ENCODE measurements at regions not wholly inside any gene's neighbourhood (a gene's known extent, or its start where the extent isn't known, plus 50 kb on each side); places are given as distances from the start of the nearest gene placed in this dataset.

DNA sequence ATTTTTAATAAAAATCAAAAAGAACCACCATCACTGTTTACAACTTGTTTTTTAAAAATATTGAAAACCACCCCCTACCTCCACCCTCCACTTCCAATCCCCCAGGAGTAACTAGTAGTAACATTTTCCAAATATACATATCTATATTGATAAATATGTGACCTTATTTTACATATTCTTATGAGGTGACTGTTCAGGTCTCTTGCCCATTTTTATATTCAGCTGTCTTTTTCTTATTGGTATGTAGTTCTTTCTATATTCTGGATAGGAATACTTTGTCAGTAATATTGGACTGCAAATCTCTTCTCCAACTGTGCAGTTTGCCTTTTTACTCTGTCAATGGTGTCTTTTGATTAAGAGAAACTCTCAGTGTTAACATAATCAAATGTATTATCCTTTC is 59.0 kb upstream of the EIF5 start (continued):
- TF ChIP-seq NKX3-1 (CRISPR knock-in tag; IDR thresholded peaks at IDR 0.05) = no peak

DNA sequence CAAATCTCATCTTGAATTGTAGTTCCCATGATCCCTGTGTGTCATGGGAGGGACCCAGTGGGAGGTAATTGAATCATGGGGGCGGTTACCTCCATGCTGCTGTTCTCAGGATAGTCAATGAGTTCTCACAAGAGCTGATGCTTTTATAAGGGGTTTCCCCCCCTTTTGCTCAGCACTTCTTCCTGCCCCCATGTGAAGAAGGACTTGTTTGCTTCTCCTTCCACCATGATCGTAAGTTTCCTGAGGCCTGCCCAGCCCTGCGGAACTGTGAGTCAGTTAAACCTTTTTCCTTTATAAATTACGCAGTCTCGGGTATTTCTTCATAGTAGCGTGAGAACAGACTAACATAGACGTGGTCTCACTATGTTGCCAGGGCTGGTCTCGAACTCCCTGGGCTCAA is 56.1 kb upstream of the EIF5 start:
- H3K9ac ChIP-seq (ENCODE audit: insufficient read depth, low read depth, low read length) = no peak overlapping the region
- H3K36me3 ChIP-seq (replicated peaks in 1 of 2; ENCODE audit: control insufficient read depth in 1 of 2, insufficient read depth in 2 of 2, low read length in 2 of 2) = no peaks in the 10 kb centered on the region
- H3K4me2 ChIP-seq (ENCODE audit: low read depth, low read length) = no peak overlapping the region
- H3K4me1 ChIP-seq (ENCODE audit: insufficient read depth, low read length) = peaks cover 10% of the 10 kb centered on the region
- ATAC-seq (no peak), DNase-seq (ENCODE audit: low spot score) (no peak), FAIRE-seq (no peak)
- H3K9me3 ChIP-seq (ENCODE audit: low read length) = no peaks in the 10 kb centered on the region
- H3K27ac ChIP-seq (ENCODE audit: extremely low read length, insufficient read depth, low read length) = no peak overlapping the region
- intact Hi-C loops (cut with micrococcal nuclease; ENCODE audit: unreplicated experiment) (no loop called here), in situ Hi-C loops (cut with HindIII; ENCODE audit: extremely low pct_ligation_motif_present, low pct_unique_long_range_greater_than_20kb) (no loop called here)
- 85% methylated on average over 8 of the region's 8 CpGs for WGBS (ENCODE audit: low lambda C conversion rate)
- H3K27me3 ChIP-seq (ENCODE audit: control insufficient read depth in 1 of 2, insufficient read depth in 2 of 2, low read length in 2 of 2) = peaks cover 1 to 3% of the 10 kb centered on the region in 2 experiments; a peak in 1 of 5 replicates
- no peaks in the 10 kb centered on the region for H4K20me1 ChIP-seq (ENCODE audit: insufficient read depth, low read length)
- ChIA-PET POLR2A (no interaction called here), CTCF (ENCODE audit: low intra/inter-chr PET ratio, low total read pairs) (no interaction called here)
- H3K79me2 ChIP-seq (ENCODE audit: insufficient read depth, low read length) = no peaks in the 10 kb centered on the region
- no peak for TF ChIP-seq ZBTB20 (CRISPR knock-in tag; IDR thresholded peaks at IDR 0.05; ENCODE audit: borderline replicate concordance, low read depth)
- no peak for TF ChIP-seq ZNF839 (CRISPR knock-in tag; IDR thresholded peaks at IDR 0.05; ENCODE audit: borderline replicate concordance)
- no peak for TF ChIP-seq ADNP (CRISPR knock-in tag; IDR thresholded peaks at IDR 0.05)
- no peak for TF ChIP-seq ZNF3 (CRISPR knock-in tag; IDR thresholded peaks at IDR 0.05)
- BruUV-seq (replicated peaks) = no TSS peak
- no peak overlapping the region for H2AFZ ChIP-seq (ENCODE audit: low read length)
- H3K4me3 ChIP-seq (replicated peaks in 1 of 3; ENCODE audit: insufficient read depth in 1 of 3, low read depth in 2 of 3, low read length in 3 of 3) = no peak overlapping the region

DNA sequence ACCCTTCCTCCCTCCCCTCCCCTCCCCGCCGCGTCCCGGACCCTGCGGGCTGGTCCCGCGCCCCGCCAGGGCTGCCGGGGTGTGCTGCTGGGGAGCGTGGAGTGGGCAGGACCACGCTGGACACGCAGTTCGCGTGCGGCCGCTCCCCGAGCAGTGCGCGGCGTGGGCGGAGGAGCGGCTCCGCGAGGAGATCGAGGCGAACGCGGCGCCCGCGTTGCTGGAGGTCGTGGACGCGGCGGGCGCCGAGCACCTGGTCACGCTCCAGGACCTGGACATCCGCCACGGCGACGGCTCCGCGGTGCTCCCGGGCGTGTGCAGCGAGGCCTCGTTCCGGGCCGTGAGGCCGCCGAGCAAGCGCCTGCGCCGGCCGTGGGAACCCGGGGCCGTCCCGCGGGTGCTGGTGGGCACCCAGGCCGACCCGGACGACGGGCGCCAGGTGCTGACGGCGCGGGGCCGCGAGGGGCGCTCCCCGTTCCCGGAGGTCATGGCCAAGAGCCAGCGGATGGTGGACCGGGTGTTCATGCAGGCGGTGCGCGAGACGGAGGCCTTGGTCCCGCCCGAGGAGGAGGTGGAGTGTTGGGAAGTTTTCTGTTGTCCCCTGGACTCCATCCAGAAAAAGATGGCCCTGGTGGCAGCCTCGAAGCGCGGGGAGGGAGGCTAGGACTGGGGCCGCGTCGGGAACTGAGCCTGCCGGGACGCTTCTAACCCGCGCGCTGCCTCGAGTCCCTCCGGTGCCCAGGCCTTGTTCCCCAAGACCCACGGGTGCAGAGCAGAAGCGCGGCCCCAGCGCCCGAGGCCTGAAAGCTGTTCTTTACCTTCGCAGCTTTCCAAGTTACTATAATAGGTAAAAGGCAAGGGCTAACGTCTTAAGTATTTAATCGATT is 54.7 kb upstream of the EIF5 start:
- Histone ChIP-seq H4K20me1 (ENCODE audit: insufficient read depth, low read length) (no peaks in the 10 kb centered on the region), H3K9ac (ENCODE audit: insufficient read depth, low read depth, low read length) (no peak overlapping the region), H3K36me3 (replicated peaks in 1 of 2; ENCODE audit: control insufficient read depth in 1 of 2, insufficient read depth in 2 of 2, low read length in 2 of 2) (no peaks in the 10 kb centered on the region), H3K27ac (ENCODE audit: extremely low read length, insufficient read depth, low read length) (no peak overlapping the region), H3K79me2 (ENCODE audit: insufficient read depth, low read length) (no peaks in the 10 kb centered on the region), H3K9me3 (ENCODE audit: low read length) (no peaks in the 10 kb centered on the region), H3K27me3 (ENCODE audit: control insufficient read depth in 1 of 2, insufficient read depth in 2 of 2, low read length in 2 of 2) (peaks cover 1 to 3% of the 10 kb centered on the region in 2 experiments; a peak in 1 of 5 replicates), H3K4me1 (ENCODE audit: insufficient read depth, low read length) (peaks cover 14% of the 10 kb centered on the region), H3K4me3 (replicated peaks in 1 of 3; ENCODE audit: insufficient read depth in 1 of 3, low read depth in 2 of 3, low read length in 3 of 3) (no peak overlapping the region), H2AFZ (ENCODE audit: low read length) (no peak overlapping the region), H3K4me2 (ENCODE audit: low read depth, low read length) (no peak overlapping the region)
- POLR2A ChIA-PET = no interaction called here
- CTCF ChIA-PET (ENCODE audit: low intra/inter-chr PET ratio, low total read pairs) = no interaction called here
- FAIRE-seq = no peak
- no peak for DNase-seq (ENCODE audit: low spot score)
- TF ChIP-seq, protein P1, sequence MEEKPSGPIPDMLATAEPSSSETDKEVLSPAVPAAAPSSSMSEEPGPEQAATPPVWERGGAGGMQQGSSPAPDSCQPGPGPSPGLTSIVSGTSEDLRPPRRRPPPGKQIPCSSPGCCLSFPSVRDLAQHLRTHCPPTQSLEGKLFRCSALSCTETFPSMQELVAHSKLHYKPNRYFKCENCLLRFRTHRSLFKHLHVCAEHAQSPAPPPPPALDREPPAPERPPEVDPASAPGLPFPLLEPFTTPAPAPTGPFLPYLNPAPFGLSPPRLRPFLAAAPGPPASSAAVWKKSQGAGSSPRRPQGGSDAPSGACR (CRISPR knock-in tag; IDR thresholded peaks at IDR 0.05) = no peak
- TF ChIP-seq, protein P2, sequence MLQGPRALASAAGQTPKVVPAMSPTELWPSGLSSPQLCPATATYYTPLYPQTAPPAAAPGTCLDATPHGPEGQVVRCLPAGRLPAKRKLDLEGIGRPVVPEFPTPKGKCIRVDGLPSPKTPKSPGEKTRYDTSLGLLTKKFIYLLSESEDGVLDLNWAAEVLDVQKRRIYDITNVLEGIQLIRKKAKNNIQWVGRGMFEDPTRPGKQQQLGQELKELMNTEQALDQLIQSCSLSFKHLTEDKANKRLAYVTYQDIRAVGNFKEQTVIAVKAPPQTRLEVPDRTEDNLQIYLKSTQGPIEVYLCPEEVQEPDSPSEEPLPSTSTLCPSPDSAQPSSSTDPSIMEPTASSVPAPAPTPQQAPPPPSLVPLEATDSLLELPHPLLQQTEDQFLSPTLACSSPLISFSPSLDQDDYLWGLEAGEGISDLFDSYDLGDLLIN (CRISPR knock-in tag; IDR thresholded peaks at IDR 0.05; ENCODE audit: borderline replicate concordance) = no peak
- in situ Hi-C loops (cut with HindIII; ENCODE audit: extremely low pct_ligation_motif_present, low pct_unique_long_range_greater_than_20kb) (no loop called here), intact Hi-C loops (cut with micrococcal nuclease; ENCODE audit: unreplicated experiment) (no loop called here)
- no TSS peak for BruUV-seq (replicated peaks)
- no peak for ATAC-seq
- 91% methylated on average over 78 of the region's 102 CpGs for WGBS (ENCODE audit: low lambda C conversion rate)

All from HepG2 (cell line).